Central memory CD8-positive, alpha-beta T cell (primary cell): ENCODE measurements at regions not wholly inside any gene's neighbourhood (a gene's known extent, or its start where the extent isn't known, plus 50 kb on each side); places are given as distances from the start of the nearest gene placed in this dataset.

Source experiments
- ATAC-seq: fragments of 150-1000 bp; cut with Tn5 transposase; replicated peaks from 2 replicates; pipeline ENCODE4 v1.10.0; 2022; ENCODE audit warnings: mild to moderate bottlenecking, moderate FRiP score, moderate number of reproducible peaks; ENCODE audit not compliant: poor library complexity, severe bottlenecking; ENCODE audit errors: extremely low read depth
- DNase-seq, 2 donors: peaks; one replicate each; pipeline ENCODE4 v3.0.0; 2021; ENCODE audit warnings: low spot score in 2 of 2
- H3K27ac Mint-ChIP-seq: one replicate; pipeline ENCODE4 v1.8.0; 2022; ENCODE audit warnings: low read depth, mild to moderate bottlenecking, moderate library complexity, mixed read lengths
- H3K27me3 Mint-ChIP-seq: one replicate; pipeline ENCODE4 v1.8.0; 2022; ENCODE audit warnings: mixed read lengths
- H3K36me3 Mint-ChIP-seq: one replicate; pipeline ENCODE4 v1.8.0; 2022; ENCODE audit warnings: mild to moderate bottlenecking, moderate library complexity, mixed read lengths; ENCODE audit not compliant: insufficient read depth
- H3K4me1 Mint-ChIP-seq: one replicate; pipeline ENCODE4 v1.8.0; 2022; ENCODE audit warnings: mixed read lengths
- H3K4me3 Mint-ChIP-seq: one replicate; pipeline ENCODE4 v1.8.0; 2022; ENCODE audit warnings: mild to moderate bottlenecking, moderate library complexity, mixed read lengths
- H3K9me3 Mint-ChIP-seq: one replicate; pipeline ENCODE4 v1.8.0; 2022; ENCODE audit warnings: mixed read lengths

GRCh38 chr15:35921046-35921445 is 375.1 kb upstream of the DPH6 start:
- peaks cover 4% of the 10 kb centered on the region for H3K9me3 Mint-ChIP-seq
- no peaks in the 10 kb centered on the region for H3K27me3 Mint-ChIP-seq
- H3K4me3 Mint-ChIP-seq, result no peak overlapping the region
- DNase-seq (no peak), ATAC-seq (no peak)
- no peaks in the 10 kb centered on the region for H3K36me3 Mint-ChIP-seq
- no peaks in the 10 kb centered on the region for H3K4me1 Mint-ChIP-seq
- H3K27ac Mint-ChIP-seq, result no peak overlapping the region

DNA sequence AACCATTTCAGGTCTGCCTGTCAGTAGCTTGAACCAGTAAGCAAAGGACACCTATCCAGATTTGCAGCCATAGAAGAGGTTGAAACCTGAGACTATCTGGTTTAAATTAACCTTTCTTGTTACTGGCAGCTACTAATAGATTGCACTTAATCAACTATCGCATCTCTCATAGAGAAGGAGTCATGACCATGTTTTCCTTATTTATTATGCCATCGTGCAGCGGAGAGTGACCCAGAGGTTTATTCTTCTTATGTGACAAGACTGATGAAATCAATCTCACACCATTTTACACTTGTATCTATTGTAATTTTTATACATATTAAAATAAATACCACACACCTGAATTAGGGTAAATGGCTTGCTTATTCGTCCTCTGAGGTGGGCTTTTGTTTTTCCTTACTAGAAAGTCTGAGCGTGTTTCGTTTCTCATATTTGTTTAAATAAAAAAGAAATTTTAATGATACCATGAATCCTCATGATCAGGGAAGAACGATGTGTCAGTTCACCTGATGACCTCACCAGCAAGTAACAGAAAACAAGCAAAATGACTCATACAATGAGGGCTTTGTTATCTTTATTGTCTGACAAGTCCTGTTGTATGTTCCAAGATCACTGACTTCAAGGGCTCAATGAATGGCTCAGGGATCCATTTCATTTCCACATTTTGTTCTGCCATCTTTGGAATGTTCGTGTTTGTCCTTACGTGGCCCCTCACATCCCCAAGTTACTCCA is 379.5 kb upstream of the DPH6 start:
- no peak for DNase-seq
- Mint-ChIP-seq H3K9me3 (peaks cover 5% of the 10 kb centered on the region), H3K4me3 (no peak overlapping the region), H3K27me3 (no peaks in the 10 kb centered on the region), H3K36me3 (no peaks in the 10 kb centered on the region), H3K27ac (no peak overlapping the region), H3K4me1 (no peaks in the 10 kb centered on the region)
- no peak for ATAC-seq

GRCh38 chr15:35926007-35926380 is 380.0 kb upstream of the DPH6 start:
- peaks cover 5% of the 10 kb centered on the region for H3K9me3 Mint-ChIP-seq
- H3K27me3 Mint-ChIP-seq, result no peaks in the 10 kb centered on the region
- no peak for DNase-seq
- H3K27ac Mint-ChIP-seq, result no peak overlapping the region
- H3K36me3 Mint-ChIP-seq, result no peaks in the 10 kb centered on the region
- H3K4me3 Mint-ChIP-seq, result no peak overlapping the region
- no peaks in the 10 kb centered on the region for H3K4me1 Mint-ChIP-seq
- no peak for ATAC-seq

DNA sequence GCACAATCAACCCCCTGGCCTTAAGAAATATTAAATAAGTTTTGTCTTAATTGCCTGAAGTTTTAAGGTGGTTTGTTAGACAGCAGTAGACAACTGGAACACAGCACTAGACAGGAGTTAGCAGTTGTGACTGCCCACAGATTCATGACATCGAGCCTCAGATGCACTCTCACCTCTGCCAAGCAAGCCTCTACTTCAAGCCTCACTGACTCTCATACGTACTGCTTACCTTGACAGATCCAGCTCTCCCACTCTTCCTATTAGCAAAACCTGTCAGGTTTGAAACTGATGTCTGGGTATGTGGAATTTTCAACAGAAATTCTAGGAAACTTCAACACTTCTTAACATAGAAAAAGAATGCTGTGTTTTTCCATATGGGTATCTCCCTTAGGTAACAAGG is 382.9 kb upstream of the DPH6 start:
- Mint-ChIP-seq H3K27ac (no peak overlapping the region), H3K27me3 (no peaks in the 10 kb centered on the region), H3K4me3 (no peak overlapping the region), H3K9me3 (peaks cover 5% of the 10 kb centered on the region), H3K36me3 (no peaks in the 10 kb centered on the region), H3K4me1 (no peaks in the 10 kb centered on the region)
- ATAC-seq (no peak), DNase-seq (no peak)

DNA sequence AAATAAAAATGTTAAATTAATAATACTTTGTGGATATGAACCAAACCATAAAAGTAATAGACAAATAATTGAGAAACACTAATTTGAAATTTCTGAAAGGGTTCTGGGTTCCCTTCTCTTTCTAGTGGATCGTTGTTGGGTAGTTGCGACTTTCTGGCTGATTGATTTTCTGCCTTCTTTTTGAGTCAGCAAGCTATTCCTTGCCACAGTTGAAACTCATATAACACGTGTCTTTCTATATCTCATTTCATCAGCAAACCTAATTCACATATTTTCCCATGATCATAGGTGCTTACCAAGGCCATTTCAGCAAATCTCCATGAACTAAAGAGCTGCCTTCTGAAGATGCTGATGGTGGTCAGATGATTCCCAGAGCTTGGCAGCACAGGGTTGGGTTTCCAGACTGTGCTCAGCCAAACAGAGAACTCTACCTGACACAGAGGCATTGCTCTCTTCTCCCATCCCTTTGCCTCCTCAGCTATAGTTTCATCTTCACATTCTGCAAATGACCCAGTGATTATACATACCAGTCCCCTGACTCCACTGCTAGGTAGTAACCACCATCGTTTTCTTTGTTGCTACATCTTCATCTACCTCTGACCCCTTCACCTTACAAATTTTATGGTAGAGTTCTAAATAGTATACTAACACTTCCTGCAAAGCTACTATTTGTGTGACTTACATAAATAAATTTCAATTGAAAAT is 383.9 kb upstream of the DPH6 start:
- H3K36me3 Mint-ChIP-seq, result no peaks in the 10 kb centered on the region
- no peaks in the 10 kb centered on the region for H3K27me3 Mint-ChIP-seq
- H3K4me3 Mint-ChIP-seq, result no peak overlapping the region
- peaks cover 5% of the 10 kb centered on the region for H3K9me3 Mint-ChIP-seq
- ATAC-seq (no peak), DNase-seq (no peak)
- H3K27ac Mint-ChIP-seq, result no peak overlapping the region
- H3K4me1 Mint-ChIP-seq, result no peaks in the 10 kb centered on the region

GRCh38 chr15:35931799-35932341 is 385.9 kb upstream of the DPH6 start:
- DNase-seq (no peak), ATAC-seq (no peak)
- H3K4me3 Mint-ChIP-seq, result no peak overlapping the region
- no peaks in the 10 kb centered on the region for H3K4me1 Mint-ChIP-seq
- H3K27ac Mint-ChIP-seq, result no peak overlapping the region
- no peaks in the 10 kb centered on the region for H3K36me3 Mint-ChIP-seq
- no peaks in the 10 kb centered on the region for H3K27me3 Mint-ChIP-seq
- peaks cover 5% of the 10 kb centered on the region for H3K9me3 Mint-ChIP-seq

- no peak overlapping the region for H3K4me3 Mint-ChIP-seq
Observed at GRCh38 chr15:35932531-35932930, 386.6 kb upstream of the DPH6 start.

GRCh38 chr15:35933531-35933930 is 387.6 kb upstream of the DPH6 start:
- no peak for ATAC-seq
- no peak overlapping the region for H3K4me3 Mint-ChIP-seq
- no peaks in the 10 kb centered on the region for H3K27me3 Mint-ChIP-seq
- DNase-seq, result no peak
- H3K9me3 Mint-ChIP-seq, result peaks cover 5% of the 10 kb centered on the region
- no peak overlapping the region for H3K27ac Mint-ChIP-seq
- no peaks in the 10 kb centered on the region for H3K36me3 Mint-ChIP-seq
- H3K4me1 Mint-ChIP-seq, result no peaks in the 10 kb centered on the region

More at GRCh38 chr15:35932531-35932930, 386.6 kb upstream of the DPH6 start:
- no peaks in the 10 kb centered on the region for H3K27me3 Mint-ChIP-seq
- ATAC-seq (no peak), DNase-seq (no peak)
- no peak overlapping the region for H3K27ac Mint-ChIP-seq
- peaks cover 5% of the 10 kb centered on the region for H3K9me3 Mint-ChIP-seq
- H3K36me3 Mint-ChIP-seq, result no peaks in the 10 kb centered on the region
- no peaks in the 10 kb centered on the region for H3K4me1 Mint-ChIP-seq

DNA sequence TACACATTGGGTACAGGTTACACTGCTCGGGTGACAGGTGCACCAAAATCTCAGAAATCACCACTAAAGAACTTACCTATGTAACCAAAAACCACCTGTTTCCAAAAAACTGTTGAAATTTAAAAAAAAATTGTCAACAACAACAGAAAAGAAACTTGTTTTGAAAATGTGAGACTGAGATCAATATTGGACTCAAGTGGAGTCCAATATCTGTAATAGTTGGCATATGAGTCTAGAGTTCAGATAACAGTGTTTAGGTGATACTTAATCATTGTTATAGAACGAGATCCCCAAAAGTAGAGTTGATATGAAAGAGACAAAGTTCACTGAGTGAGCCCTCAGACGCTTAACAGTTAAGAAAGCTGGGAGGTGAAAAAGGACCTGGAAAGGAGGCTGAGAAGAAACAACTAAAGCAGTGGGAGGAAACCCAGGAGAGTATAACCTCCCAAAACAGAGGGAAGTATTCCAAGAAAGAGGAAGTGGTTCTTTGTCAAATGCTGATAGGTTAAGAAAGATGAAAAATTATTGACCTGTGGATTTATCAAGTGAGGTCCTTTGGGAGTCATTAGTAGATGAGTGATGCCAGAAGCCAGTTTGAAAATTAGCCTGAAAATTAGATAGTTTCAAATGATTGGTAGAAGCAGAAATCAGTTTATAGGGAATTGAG is 388.6 kb upstream of the DPH6 start:
- no peaks in the 10 kb centered on the region for H3K4me1 Mint-ChIP-seq

GRCh38 chr15:35936284-35936683 is 390.3 kb upstream of the DPH6 start:
- no peaks in the 10 kb centered on the region for H3K4me1 Mint-ChIP-seq
- H3K27me3 Mint-ChIP-seq, result no peaks in the 10 kb centered on the region
- DNase-seq (no peak), ATAC-seq (no peak)
- no peaks in the 10 kb centered on the region for H3K9me3 Mint-ChIP-seq
- H3K27ac Mint-ChIP-seq, result no peak overlapping the region
- no peaks in the 10 kb centered on the region for H3K36me3 Mint-ChIP-seq
- no peak overlapping the region for H3K4me3 Mint-ChIP-seq

More for the DNA sequence above, 388.6 kb upstream of the DPH6 start:
- DNase-seq (no peak), ATAC-seq (no peak)
- H3K4me3 Mint-ChIP-seq, result no peak overlapping the region
- no peak overlapping the region for H3K27ac Mint-ChIP-seq
- H3K9me3 Mint-ChIP-seq, result peaks cover 5% of the 10 kb centered on the region
- H3K27me3 Mint-ChIP-seq, result no peaks in the 10 kb centered on the region
- H3K36me3 Mint-ChIP-seq, result no peaks in the 10 kb centered on the region

- Mint-ChIP-seq H3K36me3 (no peaks in the 10 kb centered on the region), H3K4me3 (no peak overlapping the region), H3K9me3 (no peaks in the 10 kb centered on the region), H3K27me3 (no peaks in the 10 kb centered on the region), H3K27ac (no peak overlapping the region), H3K4me1 (no peaks in the 10 kb centered on the region)
- ATAC-seq, result no peak
- no peak for DNase-seq
Observed at GRCh38 chr15:35937380-35937779, 391.4 kb upstream of the DPH6 start.

DNA sequence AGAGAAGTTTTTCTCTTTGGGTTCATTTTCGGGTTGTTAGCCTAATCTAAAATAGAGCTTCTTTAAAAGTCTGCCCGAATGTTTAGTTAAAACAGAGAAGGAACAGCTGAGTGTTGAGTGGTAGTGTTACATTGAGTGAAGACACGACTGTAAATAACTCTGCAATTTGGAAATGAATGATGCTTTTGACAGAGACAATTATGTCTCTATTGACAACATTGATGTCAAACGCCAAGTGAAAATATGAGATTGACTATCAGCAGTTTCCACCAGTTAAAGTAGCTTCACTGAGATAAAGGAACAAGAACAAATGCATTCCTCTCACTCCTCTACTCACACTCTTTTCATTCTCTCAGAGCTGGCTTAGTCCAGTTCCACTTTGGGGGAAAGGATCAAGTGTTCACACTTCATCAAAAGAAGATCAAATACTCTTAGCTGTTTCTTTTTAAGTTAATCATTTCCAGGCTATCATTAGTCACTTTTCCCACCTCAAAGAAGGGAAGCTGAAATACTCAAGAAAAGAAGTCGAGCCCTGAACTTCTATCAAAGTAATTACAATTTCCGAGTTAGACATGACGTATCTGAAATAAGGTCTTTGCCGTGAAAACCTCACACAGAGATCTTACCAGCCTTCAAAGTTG is 399.1 kb upstream of the DPH6 start:
- H3K27ac Mint-ChIP-seq, result no peak overlapping the region
- no peaks in the 10 kb centered on the region for H3K36me3 Mint-ChIP-seq
- ATAC-seq (no peak), DNase-seq (no peak)
- no peaks in the 10 kb centered on the region for H3K27me3 Mint-ChIP-seq
- no peak overlapping the region for H3K4me3 Mint-ChIP-seq
- peaks cover 10% of the 10 kb centered on the region for H3K9me3 Mint-ChIP-seq
- no peaks in the 10 kb centered on the region for H3K4me1 Mint-ChIP-seq
